CD4-positive, alpha-beta T cell treated with Interferon gamma for 1 hour (primary cell): ENCODE measurements at regions not wholly inside any gene's neighbourhood (a gene's known extent, or its start where the extent isn't known, plus 50 kb on each side); places are given as distances from the start of the nearest gene placed in this dataset.

Experiments used
- DNase-seq: peaks from one replicate; pipeline ENCODE4 v3.0.0-alpha.2; 2020

DNA sequence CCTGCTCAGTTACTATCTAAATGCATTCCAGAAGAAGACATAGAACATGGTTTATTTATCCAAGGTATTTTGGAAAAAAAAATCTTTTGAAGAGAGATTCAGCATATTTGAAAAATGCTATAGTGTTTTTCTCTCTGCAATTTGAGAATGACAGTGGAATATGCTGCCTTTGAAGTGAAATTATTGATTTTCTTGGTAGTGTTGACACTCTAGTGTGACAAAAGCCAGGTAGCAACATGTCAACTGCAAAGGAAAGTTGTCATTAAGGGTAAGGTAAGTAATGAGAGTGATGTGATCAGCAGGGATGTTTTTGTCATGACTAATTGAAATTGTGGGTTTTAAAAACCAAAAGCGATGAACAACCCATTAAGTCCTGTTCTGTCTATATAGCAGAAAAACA, 1387.1 kb upstream of the TMEFF2 start:
- no peak for DNase-seq

DNA sequence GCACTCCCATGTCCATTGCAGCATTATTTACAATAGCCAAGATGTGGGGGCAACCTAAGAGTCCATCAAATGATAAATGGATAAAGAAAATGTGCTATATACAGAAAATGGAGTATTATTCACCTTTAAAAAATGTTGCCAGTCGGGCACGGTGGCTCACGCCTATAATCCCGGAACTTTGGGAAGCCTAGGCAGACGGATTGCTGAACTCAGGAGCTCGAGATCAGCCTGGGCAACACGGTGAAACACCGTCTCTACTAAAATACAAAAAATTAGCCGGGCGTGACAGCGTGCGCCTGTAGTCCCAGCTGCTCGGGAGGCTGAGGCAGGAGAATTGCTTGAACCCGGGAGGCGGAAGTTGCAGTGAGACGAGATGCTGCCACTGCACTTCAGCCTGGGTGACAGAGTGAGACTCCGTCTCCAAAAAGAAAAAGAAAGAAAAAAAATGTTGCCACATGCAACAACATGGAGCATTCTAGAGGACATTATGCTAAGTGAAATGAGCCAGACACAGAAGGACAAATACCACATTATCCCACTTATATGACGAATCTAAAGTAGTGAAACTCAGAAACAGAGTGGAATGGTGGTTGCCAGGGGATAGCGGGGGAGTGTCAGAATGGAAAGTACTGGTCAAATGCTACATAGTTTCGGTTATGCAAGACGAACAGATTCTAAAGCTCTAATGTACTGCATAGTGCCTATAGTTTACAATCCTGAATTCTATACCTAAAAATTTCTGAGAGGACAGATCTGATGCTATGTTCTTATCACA, 1385.6 kb upstream of the TMEFF2 start:
- DNase-seq = no peak

DNA sequence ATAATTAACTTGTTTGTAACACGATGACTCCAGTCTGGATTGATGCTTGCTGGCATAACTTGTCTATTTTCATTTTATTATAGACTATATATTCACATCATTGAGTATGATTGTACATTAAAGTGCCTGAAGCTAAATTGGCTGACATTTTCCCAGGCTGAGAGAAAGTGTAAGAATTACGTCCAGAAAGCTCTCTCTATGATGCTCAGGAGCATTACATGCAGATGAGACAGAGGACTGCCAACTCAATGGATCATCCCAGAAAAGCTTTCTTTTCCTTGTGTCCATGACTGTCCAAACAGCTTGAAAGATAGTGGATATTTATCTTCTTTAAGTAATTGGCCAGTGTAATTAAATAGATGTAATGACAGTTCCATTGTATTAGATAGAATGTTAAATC, 1372.2 kb upstream of the TMEFF2 start:
- no peak for DNase-seq

DNA sequence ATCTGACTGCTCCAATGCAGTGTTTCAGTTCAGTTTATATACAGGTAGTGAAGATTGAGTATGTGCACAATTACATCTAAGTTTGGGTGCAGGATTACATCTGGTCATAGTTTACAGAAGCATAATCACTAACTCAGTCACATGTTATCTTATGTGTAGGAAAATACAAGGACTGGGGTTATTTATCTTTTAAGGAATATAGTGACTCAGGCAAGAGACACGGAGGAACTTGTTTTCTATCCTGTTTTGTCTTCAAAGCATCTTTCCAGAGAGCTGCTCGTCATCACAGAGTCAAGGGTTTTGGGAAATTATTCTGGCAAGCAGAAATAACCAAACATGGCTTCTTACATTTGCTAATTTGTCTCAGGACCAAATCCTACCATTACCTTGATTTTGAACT, 1371.5 kb upstream of the TMEFF2 start:
- no peak for DNase-seq

DNA sequence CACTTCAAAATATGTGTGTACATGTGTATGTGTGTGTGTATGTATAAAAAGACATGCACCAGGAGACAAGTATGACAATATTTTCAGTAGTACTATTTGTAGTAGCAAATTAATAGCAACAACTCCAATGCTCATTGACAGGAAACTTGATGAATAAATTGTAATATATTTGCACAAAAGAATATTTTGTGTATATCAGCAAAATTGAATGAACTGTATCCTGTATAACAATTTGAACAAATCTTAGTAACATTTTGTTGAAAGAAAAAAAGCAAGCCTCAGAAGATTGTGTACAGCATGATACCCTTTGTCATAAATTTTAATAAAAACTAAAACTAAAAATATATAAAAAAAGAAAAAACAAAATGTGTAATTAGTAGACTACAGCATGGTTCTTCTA, 1367.3 kb upstream of the TMEFF2 start:
- DNase-seq = no peak

DNA sequence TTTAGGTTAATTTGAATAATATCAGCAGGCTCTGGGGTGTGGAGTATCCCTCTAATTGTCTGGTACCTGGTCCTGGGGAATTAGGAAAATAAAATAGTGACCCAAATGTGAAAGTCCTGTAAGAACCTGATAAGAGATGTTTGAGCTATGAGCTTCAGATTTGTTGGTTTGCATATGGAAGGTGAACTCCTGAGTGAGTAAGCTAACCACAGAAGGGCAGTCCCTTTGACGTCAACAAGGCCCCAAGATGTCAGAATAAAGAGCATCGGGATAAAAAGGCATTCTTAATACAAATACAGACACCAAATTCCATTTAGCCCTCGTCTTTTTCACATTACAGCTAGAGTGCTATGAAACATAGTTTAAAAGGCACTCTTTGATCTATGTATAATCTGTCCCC, 1366.3 kb upstream of the TMEFF2 start:
- DNase-seq = no peak

DNA sequence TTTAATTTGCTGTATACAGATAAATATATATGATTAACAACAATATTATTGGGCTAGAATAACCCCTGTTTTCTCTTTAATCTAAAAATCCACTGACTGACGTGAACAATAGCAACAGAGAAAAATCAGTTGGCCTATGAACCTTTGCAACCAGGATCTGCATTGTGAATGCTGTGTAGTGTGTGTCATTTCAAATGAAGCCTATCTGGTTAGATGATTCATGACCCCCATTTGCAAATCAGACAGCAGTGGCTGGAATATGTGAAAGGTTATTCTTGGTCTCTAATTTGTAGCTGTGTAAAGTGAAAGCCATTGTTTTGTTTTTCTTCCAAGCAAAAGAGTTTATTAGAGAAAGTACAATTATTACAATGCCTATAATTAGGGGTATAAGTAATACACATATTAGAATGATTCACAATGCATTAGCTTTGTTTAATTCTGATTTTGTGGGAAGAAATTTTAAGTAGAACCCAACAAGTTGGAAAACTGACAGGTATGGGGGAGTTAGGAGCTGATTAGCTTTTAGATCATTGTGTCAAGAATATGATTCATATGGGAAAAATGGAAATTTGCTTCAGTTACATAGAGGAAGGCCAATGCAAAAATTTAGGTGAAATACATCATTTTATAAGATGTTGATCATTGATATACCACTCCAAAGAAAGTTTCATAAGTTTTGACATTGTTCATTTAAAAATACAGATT, 1362.2 kb upstream of the TMEFF2 start:
- no peak for DNase-seq

DNA sequence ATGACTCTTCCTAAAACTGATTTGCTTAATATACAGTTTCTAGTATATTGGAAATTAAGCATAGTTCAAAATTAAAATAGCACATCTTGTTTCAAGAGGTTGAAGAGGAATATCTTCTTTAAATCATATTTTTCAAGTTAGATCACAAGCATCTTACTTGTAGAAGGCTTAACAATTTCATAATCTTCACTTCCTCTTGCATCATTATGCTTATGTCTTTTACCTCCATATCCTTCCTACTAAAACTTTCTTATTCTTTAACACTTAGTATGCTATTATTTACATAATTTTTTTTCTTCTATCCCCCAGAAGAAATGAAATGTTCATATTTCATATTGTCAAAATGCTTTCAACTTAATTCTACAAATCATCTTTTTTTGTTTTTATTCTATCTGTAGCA, 1354.9 kb upstream of the TMEFF2 start:
- DNase-seq = no peak

DNA sequence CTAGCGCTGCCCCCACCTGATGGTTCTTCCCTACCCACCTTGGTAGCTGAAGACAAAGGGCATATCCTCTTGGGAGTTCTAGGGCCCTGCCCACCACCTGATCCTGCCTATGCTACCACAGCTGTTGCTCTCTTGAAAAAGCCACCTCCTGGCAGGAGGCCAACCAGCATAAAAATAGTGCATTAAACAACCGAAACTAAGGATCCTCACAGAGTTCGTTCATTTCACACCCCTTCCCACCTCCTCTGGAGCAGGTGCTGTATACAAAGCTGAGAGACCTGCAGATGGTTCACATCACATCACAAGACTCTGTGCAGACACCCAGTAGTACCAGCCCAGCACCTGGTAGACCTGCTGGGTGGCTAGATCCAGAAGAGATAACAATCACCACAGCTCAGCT, 1348.0 kb upstream of the TMEFF2 start:
- DNase-seq = no peak

DNA sequence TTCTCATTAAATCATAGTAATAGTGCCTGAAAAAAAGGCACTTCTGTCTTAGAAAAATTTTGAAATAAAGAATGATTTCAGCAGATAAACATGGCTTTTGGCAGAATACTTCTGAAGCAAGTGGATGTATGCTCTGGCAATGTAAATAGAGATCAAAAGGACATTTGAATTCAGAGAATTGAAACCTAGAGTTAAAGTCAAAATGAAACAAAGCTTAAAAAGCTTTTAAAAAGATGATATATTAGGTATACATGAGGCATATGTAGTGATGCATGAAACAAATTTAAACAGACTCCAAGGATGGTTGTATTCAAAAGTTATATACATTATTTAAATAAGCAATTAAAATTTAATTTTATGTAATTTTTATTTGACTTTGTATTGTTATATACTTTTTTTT, 1344.5 kb upstream of the TMEFF2 start:
- no peak for DNase-seq

DNA sequence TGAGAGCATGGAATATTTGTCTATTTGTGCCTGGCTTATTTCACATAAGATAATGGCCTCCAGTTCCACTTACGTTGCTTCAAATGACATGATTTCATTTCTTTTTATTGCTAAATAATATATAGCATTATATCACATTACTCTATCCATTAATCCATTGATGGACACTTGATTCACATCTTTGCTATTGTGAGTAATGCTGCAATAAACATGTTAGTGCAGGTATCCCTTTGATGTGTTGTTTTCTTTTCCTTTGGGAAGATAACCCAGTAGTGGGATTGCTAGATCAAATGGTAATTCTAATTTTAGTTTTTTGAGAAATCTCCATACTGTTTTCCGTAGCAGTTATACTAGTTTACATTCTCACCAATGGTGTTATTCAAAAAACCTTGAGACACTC, 1343.3 kb upstream of the TMEFF2 start:
- DNase-seq = no peak

DNA sequence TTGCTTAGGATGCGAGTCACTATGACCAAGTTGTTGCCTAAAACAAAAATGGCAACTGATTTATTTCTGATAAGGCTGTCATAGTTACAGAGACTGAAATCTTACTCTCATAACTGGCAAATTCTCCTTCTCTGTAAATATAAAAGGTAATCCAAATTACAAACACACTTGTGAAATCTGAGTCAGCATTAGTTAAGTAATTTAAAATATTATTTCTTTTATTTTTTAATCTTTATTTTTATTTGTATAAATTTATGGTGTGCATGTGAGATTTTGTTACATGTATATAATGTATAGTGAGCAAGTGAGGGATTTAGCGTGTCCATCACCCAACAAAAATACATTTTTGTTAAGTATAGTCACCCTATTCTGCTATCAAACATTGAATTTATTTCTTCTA, 1342.8 kb upstream of the TMEFF2 start:
- no peak for DNase-seq

DNA sequence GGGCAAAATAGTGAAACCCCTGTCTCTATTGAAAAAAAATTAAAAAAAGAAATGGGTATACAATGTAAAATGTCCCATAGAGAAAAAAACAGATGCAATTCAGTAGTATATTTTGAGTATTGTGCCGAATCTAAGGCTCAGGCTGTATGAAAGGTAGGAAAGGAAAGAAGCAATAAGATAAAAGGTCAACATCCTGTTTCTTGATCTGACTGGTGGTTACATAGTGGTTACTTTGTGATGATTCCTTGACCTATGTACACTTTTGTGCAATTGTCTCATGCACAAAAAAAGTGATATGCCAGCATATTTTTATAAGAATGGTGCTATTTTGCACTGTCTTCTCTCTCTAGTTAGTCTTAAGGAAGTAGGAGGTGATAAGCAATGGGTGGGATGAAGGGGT, 1333.7 kb upstream of the TMEFF2 start:
- DNase-seq = no peak

DNA sequence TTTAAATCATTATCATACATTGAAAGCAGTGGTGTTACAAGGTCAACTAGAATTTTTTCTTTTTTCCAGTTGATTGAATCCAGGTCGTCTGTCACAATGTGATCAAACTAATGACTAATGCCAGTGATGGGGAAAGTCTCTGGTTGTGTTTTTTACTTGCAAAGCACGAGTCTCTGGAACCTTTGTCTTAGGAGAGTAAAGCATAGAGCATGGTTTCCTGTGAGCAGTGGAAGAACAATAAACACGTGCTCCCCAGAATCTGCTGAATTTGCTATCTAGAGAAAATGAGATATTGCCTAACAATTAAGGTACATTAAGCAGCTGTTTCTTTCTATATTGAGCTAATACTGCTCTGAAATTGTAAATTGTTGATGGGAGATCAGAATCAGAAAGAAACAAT, 1332.4 kb upstream of the TMEFF2 start:
- DNase-seq = no peak

DNA sequence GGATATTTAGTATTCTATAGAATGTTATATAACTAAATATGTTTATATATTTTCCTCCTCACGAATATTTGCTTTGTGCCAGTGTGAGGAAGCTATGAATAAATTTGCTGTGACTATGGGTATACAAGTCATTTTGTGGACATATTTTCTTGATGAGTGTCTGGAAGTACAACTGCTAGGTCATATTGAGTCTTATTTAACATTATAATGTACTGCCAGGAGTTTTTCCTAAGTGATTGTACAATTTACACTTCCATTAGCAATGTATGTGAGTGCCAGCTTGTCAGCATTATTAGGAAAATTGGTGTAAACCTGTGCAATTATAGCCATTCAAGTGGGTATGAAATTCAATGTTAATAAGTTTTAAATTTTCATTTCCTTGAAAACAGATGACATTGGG, 1328.9 kb upstream of the TMEFF2 start:
- no peak for DNase-seq

DNA sequence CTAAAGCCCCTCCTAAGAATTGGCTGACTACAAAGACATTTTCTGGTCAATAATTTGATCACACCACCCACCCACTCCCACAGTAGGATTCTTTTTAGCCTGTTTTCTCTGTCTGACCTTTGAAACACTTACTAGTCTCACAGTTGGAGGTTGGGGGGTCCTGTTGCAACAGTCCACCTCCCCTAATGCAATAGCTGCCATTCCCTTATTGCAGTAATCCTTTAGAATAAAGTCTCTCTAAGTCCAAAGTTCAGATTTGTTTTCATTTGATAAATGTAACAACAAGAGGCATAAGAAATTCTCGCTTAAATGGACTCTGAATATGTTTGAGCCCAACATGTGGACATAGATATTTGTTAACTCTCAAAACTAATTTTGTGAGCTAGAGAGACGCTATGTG, 1326.8 kb upstream of the TMEFF2 start:
- DNase-seq = no peak

DNA sequence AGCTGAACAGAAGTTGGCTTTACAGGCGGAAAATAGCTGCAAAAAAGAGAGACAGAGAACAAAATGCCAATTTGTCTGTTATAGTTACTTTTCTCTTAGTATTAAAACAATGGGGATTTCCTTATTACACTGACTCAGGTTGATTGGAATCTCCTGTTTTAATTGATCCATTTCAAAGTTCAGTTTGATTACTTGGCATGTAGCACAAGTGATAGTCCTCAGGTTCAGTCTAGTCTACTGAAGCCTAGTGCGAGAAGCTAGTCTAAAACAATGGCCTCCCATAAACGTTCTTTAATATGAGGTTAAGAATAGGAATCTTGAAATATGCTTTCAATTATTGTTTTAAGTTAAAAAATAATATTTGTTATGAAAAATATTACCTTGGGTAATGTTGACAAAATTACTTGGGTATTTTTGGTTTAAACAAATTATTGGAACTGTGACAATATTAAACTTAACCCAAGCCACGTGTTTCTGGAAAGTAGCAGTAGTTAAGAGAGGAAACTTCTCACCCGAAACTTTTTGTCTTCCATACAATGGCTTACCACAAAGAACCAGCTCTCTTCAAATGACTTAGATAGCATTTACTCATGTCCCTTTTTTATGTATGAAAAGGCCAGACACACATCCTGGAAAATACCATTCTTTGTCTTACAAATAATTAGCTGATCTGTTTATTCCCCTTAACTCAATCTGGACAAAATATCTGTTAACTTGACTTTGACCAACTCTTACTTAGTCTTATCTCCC, 1326.2 kb upstream of the TMEFF2 start:
- DNase-seq = no peak

DNA sequence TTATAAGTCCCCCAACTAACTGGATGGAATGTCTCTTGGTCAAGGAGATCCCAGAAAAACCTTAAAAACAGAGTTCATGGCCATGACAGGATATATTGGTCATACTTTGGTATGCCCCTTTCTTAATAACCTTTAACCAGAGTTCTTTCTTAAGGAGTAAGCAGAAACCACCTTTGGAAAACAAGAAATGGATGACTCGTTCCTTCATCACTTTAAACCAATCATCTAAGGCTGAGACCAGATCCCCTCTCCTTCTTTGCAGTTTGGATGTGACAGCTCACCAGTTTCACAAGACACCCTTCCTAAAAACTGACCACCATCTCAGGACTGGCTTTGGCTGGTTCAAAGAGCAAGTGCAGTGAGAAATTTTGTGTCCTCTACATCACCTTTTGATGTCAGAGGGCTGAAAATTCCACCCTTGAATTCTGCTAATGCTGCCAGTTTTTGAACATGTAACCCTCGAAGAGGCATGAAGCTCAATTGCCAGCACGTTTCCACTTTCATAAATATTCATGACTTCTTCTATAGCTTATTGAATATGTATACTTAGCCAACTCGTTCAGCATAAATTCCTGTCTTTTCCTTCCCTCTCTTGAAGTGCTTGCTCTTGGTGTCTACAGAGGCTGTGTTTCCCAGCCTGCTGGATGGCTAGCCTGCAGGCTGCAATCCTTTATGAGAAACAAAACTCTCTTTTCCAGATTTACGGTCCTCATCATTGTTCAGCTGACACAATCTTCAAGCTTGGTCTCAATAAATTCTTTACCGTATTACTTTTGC, 1323.5 kb upstream of the TMEFF2 start:
- no peak for DNase-seq

DNA sequence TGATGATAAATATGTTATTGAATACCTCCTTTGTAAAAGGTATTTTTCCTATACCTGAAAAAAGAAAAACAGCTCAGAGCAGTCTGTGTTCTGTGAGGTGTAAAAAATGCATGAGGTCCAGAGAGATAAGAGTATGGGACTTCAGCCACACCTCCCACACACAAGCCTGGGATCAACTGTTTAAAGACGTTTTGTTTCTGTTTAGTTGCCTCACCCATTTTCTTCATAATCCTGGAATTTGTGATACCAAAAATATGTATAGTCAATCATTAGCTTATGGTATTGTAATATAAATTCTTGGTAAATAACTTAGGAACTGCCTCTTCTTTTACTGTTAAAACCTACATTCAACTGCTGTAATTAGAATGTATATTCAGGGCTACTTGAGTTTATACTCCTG, 1322.9 kb upstream of the TMEFF2 start:
- no peak for DNase-seq

DNA sequence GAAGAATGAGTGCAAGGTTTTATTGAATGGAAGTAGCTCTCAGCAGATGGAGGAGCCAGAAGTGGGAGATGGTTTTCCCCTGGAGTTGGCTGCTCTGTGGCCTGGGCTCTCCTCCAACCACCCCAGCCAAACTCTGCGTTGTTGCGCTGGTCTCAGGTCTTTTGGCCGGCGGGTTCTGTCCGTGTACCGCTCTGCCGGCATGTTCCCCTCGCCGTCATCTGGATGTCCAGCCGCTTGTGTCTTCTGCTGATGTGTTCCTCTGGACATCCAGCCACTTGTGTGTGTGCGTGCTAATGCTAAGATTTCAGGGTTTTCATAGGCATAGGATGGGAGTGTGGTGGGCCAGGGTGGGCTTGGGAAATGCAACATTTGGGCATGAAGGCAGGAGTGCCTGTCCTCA, 1311.3 kb upstream of the TMEFF2 start:
- DNase-seq = no peak

DNA sequence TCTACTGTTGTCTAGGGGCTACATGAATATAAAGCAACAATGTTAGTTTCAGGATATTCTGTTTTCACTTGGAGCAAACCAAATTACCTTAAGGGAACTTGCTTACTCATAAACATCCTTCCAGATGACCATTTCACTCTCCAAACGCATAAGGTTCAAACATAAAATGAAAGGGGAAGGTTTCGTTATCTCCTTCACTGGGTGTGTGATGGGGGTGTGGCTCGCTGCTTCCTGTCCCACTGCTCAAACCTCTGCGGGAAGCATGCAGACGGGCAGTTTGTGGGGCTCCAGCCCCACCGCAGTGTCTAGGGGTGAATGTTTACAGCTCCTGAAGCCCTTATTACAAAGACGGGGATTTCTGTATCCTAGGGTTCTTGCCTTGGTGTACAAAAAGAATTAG, 1310.9 kb upstream of the TMEFF2 start:
- no peak for DNase-seq

DNA sequence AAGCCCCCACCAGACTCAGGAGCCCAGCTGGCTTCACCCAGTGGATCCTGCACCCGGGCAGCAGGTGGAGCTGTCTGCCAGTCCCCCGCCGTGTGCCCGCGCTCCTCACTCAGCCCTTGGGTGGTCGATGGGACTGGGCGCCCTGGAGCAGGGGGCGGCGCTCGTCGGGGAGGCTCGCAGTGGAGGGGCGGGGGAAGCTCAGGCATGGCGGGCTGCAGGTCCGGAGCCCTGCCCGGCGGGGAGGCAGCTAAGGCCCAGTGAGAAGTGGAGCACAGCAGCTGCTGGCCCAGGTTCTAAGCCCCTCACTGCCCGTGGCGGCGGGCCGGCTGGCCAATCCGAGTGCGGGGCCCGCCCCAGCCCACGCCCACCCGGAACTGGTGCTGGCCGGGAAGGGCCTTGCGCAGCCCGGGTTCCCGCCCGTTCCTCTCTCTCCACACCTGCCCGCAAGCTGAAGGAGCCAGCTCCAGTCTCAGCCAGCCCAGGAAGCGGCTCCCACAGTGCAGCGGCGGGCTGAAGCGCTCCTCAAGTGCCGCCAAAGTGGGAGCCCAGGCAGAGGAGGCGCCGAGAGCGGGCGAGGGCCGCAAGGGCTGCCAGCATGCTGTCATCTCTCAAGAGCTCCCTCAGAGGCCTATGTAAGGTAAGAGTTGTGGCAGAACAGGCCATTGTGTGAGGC, 1307.8 kb upstream of the TMEFF2 start:
- no peak for DNase-seq

DNA sequence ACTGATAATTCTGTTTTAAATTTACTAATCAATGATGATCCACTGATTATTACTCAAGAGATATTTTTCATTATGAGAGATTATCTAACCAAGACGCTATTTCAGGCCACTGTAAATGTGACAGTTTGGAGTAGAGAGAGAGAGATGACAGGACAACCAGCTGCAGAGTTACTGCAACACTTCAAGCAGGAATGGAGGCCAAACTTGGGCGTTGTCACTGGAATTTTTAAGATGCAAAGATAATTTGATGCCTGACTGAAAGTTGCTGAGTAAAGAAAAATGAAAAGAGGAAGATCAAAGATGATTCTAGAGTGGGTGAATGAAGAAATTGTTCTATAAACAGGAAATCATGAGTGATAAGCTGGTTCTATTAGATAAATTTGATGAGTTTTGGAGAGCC, 1302.1 kb upstream of the TMEFF2 start:
- DNase-seq = no peak
